Lower lobe of right lung (tissue), 2 donors: ENCODE measurements at regions not wholly inside any gene's neighbourhood (a gene's known extent, or its start where the extent isn't known, plus 50 kb on each side); places are given as distances from the start of the nearest gene placed in this dataset.

Experiments used
- ATAC-seq, 2 donors: fragments of 200-7000 bp; cut with Tn5 transposase; one replicate each; pipeline ENCODE4 v1.9.1; 2020 to 2022; ENCODE audit warnings: mild to moderate bottlenecking in 2 of 2, moderate library complexity in 2 of 2
- DNase-seq: peaks from one replicate; pipeline ENCODE4 v3.0.0-alpha.2; 2020
- H3K27ac ChIP-seq: fragments of 200-600 bp; one replicate; pipeline ENCODE4 v1.8.0; 2022
- H3K27me3 ChIP-seq: fragments of 200-600 bp; one replicate; pipeline ENCODE4 v1.8.0; 2022; ENCODE audit warnings: low read depth
- H3K36me3 ChIP-seq: fragments of 200-600 bp; one replicate; pipeline ENCODE4 v1.8.0; 2022; ENCODE audit warnings: mild to moderate bottlenecking
- H3K4me1 ChIP-seq: fragments of 200-600 bp; one replicate; pipeline ENCODE4 v1.8.0; 2022
- H3K4me3 ChIP-seq: fragments of 200-600 bp; one replicate; pipeline ENCODE4 v1.8.0; 2022; ENCODE audit warnings: mild to moderate bottlenecking
- H3K9me3 ChIP-seq: fragments of 200-600 bp; one replicate; pipeline ENCODE4 v1.8.0; 2022
- CTCF ChIP-seq: fragments of 200-600 bp; IDR thresholded peaks from one replicate; pipeline ENCODE4 v1.8.0; 2022; ENCODE audit warnings: antibody characterized with exemption, mild to moderate bottlenecking
- intact Hi-C: fragments of 100-400 bp; cut with DNase I; formaldehyde crosslinking; loops from one replicate; pipeline ENCODE4 v1.11.0; 2022
- donor health status: DM: no; HTN: yes; CAD: no; lungs with severe emphysema.

GRCh38 chr9:99590840-99591239 is 230.8 kb upstream of the NR4A3 start:
- Histone ChIP-seq H3K27ac (peak overlapping the region; percentile 37), H3K27me3 (no peaks in the 10 kb centered on the region), H3K4me3 (no peak overlapping the region), H3K4me1 (no peaks in the 10 kb centered on the region), H3K9me3 (no peaks in the 10 kb centered on the region), H3K36me3 (no peaks in the 10 kb centered on the region)
- TF ChIP-seq CTCF: no peak
- ATAC-seq (peak; percentile 59 to 60), DNase-seq (no peak)
- intact Hi-C loops: no loop called here

- DNase-seq (no peak), ATAC-seq (no peak)
- no peaks in the 10 kb centered on the region for H3K27me3 ChIP-seq
- no peak overlapping the region for H3K4me3 ChIP-seq
- intact Hi-C loops: no loop called here
- no peaks in the 10 kb centered on the region for H3K9me3 ChIP-seq
- no peak overlapping the region for H3K27ac ChIP-seq
- H3K36me3 ChIP-seq: no peaks in the 10 kb centered on the region
- no peaks in the 10 kb centered on the region for H3K4me1 ChIP-seq
- TF ChIP-seq CTCF: no peak
Observed at GRCh38 chr9:99591770-99592169, 229.9 kb upstream of the NR4A3 start.

- H3K4me1 ChIP-seq: no peaks in the 10 kb centered on the region
- ATAC-seq: no peak
- no peak overlapping the region for H3K27ac ChIP-seq
- no peak for TF ChIP-seq CTCF
- H3K4me3 ChIP-seq: no peak overlapping the region
- DNase-seq: no peak
- no peaks in the 10 kb centered on the region for H3K27me3 ChIP-seq
- H3K36me3 ChIP-seq: no peaks in the 10 kb centered on the region
- intact Hi-C loops: no loop called here
- H3K9me3 ChIP-seq: no peaks in the 10 kb centered on the region
Observed at GRCh38 chr9:99592834-99593574, 228.7 kb upstream of the NR4A3 start.

- H3K9me3 ChIP-seq: no peaks in the 10 kb centered on the region
- DNase-seq: no peak
- no peak for TF ChIP-seq CTCF
- H3K27me3 ChIP-seq: no peaks in the 10 kb centered on the region
- no peak overlapping the region for H3K27ac ChIP-seq
- intact Hi-C loops: no loop called here
- no peaks in the 10 kb centered on the region for H3K36me3 ChIP-seq
- no peak overlapping the region for H3K4me3 ChIP-seq
- H3K4me1 ChIP-seq: no peaks in the 10 kb centered on the region
- ATAC-seq: no peak
Observed at GRCh38 chr9:99593610-99594009, 228.1 kb upstream of the NR4A3 start.

- DNase-seq (no peak), ATAC-seq (no peak)
- TF ChIP-seq CTCF: no peak
- Histone ChIP-seq H3K27ac (no peak overlapping the region), H3K4me3 (no peak overlapping the region), H3K9me3 (no peaks in the 10 kb centered on the region), H3K4me1 (no peaks in the 10 kb centered on the region), H3K27me3 (no peaks in the 10 kb centered on the region), H3K36me3 (no peaks in the 10 kb centered on the region)
- intact Hi-C loops: no loop called here
Observed at GRCh38 chr9:99594056-99594780, 227.5 kb upstream of the NR4A3 start.
